CD4-positive, alpha-beta T cell treated with Interleukin-15 for 1 hour (primary cell): ENCODE measurements at regions not wholly inside any gene's neighbourhood (a gene's known extent, or its start where the extent isn't known, plus 50 kb on each side); places are given as distances from the start of the nearest gene placed in this dataset.

Source experiments
- DNase-seq: peaks from one replicate; pipeline ENCODE4 v3.0.0-alpha.2; 2020

DNA sequence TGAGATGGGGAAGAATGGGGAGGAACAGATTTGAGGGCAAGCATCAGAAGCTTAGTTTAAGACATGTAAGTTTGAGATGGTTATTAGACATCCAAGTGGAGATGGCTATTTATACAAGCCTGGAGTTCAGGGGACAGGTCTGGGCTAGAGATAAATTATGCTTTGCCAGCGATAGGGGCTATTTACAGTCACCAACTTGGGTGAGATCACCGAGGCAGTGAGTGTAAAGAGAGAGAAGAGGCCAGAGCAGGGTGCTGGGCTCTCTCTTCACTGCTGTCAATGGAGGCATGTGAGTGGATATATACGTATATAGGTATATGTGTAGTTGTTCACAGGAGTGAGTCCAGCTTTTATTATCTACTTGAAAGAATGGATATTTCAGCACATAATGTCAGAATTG lies 81.0 kb downstream of the QPCT start:
- no peak for DNase-seq

DNA sequence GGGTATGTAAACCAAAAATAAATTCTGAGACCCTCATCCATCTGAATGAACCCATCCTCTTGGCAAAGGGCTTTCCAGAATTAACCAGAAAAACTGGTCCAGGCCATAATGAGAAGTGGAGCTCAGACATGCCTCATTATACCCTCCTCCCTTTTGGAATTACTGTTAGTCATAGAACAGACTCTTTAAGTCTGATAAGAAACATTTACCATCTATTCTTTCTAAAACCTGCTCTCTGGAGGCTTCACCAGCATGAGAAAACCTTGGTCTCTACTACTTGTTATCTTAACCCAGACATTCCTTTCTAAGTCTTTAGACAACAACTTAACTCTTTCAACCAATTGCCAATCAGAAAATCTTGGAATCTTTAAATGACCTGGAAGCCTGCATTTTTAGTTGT lies 82.8 kb downstream of the QPCT start:
- no peak for DNase-seq

DNA sequence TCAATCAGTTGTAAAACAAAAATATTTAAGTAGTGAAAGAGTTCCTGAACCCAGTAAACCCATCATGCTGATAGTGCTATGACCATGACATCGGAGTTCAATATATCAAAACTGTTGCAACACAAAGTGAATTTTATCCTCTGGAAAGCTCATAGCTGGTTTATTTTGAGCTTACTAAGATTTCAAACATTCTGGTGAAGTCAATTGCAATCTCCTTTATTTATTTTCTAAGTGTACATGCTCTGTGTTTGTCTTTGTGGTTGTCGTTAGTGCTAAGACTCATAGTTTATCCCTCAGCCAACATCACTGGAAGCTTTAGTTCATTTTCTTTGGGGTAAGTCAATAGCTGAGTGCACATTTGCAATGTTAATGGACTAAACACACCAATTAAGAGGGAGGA lies 91.9 kb downstream of the QPCT start:
- DNase-seq: no peak

DNA sequence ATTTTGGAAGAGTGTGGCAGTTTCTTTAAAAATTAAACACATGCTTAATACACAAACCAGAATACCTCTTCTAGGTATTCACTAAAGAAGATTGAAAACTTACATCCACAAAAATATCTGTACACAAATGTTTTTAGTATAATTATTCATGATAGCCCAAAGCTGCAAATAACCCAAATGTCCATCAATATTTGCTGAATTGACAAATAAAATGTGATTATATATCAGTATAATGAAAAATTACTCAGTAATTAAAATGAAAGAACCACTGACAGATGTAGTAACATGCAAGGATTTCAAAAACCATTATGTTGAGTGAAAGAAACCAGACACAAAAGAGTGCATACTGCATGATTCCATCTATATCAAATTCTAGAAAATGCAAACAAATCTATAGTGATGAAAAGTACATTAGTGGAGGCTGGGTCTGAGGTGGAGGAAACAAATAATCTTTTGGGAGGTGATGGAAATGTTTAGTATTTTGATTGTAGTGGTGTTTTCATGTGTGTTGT lies 94.8 kb downstream of the QPCT start:
- DNase-seq: no peak

DNA sequence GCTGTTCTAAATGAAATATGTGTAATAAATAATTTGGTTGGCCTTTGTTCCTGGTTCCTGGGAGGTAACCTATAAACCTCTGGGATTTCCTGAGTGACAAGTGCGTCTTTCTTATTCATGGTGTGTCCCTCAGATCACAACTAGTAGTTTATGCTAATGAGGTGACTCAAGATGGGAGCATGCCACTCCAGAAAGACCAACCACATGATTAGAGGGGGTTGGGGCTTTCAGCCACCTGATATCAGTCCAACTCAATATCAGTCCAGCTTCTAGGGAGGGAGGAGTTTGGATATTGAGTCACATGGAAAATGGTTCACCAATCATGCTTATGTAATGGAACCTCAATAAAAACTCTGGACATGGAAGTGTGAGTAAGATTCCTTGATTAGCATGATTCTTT lies 96.6 kb downstream of the QPCT start:
- no peak for DNase-seq

DNA sequence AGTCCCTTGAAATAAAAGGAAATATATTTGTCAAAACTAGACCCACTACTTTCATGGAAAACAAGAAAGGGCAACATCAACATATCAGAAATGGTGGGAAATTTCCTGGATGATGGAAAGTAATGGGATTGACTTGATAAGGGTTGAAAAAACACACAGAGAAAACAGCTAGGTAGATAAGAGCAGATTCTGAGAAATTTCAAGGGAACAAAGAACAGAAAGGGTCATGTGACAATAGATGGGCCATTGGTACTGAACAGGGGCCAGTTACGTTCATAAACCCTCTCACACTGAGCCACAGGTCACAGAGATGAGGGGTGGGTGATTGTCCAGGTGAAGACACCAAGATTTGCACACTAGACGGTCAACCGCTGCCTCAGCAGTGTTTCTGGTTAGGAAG lies 98.7 kb downstream of the QPCT start:
- no peak for DNase-seq

DNA sequence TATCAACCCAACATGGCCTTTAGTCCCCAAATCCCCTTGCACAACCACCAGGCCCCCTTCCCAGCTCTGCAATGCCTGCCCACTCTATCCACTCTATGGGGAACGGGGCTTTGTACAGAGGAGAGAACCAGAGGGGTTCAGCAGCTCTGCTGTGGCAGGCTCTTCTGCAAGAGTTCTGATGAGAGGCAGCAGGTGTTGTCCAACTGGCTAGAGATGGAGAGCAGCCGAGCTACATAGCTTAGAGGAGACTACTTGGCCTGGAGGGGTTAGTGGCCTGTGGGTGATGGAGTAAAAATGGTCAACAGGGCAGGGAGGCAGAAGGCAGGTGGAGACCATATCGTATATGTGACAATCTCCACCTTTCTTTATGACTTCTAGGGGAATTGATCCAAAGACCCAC lies 103.0 kb downstream of the QPCT start:
- no peak for DNase-seq

DNA sequence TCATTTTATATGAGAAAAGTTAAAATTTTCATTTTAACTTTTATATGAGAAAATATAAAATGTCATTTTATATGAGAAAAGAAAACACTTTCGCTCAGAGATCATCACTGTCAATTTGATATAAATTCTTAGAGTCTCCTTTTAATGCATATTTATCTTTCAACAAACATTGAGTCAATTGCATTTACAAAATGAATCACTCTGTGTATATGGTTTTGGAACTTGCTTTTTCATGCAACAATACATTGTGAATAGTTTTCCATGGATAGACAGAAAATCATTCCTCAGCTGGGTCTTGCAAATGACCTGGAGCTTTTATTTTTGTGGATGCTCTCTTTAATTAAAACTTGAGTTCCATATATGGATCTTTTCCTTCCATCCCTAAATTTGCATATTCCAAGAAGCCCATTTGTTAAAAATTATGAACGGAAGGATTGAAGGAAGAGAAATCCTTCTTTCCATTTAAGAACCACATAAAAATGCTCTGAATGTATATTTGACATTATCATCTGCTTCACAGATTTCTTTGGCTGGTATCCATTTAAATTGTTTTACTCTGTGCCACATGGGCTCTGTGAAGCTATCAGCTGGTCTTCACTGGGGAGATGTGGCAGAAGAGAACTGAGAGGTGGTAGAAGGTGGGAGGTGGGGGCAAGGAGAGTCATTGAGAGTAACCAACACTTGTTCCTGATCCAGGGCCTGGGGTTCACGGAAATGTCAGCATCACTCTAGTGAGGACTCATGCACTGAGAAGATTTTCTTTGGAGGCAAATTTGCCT lies 104.1 kb downstream of the QPCT start:
- DNase-seq: no peak

DNA sequence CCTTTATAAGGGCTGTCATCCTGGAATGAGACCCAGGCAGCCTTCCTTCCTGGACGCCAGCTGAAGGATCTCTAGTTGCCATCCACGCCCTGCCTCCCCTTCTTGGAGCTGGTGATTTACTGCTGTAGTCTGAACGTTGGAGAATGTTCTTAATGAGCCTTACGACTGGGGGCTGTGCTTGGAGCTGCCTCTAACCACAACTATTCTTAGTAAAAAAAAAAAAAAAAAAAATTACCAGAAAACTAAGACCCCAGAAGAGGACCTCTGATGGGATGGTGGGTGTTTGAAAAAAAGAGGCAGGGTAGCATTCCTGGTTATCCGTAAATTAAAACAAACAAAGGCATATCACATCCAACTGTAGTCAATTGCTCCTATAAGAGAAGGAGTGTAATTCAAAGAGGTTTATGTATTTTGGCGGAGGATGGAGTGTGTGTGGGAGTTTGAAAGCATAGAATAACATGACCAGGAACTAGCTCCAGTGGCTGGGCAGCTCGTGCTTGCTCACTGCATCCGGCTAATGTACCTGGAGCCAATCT lies 105.4 kb downstream of the QPCT start:
- DNase-seq: no peak

DNA sequence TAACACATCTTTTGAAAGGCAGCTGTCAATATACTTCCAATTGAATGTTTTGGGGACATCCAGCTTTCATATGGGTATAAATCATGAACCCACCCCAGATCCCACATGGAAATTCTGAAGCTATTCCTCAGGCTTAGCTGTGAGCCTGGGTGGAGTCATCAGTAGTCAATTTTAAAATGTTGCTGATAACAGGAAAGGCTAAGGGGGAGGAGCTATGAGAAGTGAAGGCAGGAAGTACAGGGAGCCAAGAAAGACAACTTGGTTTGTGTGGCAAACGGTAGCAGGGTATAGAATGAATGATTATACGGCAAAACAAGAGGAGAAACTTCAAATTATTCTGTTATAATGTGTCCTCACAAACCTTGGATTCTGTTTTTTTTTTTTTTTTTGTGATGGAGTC lies 108.6 kb downstream of the QPCT start:
- DNase-seq: no peak

DNA sequence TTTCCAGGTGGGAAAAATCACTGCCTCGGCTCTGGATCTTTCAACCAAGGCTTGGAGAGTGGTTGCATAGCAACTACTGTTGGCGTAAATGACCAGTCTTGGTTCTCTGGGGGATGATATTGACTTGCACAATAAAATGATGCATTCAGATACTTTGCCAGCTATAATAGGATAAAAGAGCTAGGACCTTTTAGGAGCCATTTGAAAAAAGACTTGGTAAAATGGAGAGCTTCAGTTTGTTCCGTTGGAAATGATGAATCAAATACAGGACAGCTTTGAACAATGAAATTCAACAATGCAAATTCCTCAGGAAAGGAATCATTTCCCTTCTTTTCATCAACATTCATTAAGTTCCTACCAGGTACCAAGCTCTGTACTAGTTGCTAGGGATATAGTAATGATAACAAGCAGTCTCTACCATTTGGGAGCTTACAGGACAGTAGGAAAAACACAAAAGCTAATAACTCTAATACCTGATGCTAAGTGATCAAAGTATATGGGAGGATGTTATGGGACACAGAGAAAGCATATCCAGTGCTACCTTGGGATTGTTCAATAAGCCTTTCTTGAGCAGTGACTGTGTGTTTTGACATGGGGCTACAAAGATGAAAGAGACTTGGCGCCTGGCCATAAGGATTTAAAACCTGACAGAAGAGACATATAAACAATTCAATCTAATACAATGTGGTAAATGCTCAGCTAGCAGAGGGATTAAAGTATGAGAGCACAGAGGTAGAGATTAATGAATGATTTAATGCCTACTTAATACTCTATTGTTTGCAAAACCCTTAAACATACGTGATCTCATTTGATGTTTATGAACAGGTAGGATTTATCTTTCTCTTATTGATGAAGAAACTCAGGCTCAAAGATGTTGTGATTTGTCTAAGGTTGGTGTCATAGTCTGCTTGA lies 110.7 kb downstream of the QPCT start:
- no peak for DNase-seq

DNA sequence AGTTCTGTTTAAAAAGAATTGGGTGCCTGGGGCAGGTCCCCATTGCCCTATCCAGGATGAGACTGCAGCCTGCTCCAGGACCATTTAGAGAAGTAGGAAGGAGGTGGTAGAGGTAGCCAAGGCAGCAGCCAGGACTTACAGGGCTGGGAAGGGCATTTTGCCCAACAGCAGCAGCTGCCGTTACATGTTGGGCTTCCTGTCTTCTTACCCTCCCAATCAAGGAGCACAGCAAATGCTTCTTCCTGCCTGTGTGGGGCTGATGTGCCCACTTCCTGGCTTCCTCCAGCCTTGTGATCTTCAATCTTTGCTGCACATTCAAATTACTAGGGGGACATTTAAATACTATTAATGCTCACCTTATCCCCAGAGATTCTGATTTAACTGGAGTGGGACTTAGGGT lies 112.0 kb downstream of the QPCT start:
- DNase-seq: no peak

DNA sequence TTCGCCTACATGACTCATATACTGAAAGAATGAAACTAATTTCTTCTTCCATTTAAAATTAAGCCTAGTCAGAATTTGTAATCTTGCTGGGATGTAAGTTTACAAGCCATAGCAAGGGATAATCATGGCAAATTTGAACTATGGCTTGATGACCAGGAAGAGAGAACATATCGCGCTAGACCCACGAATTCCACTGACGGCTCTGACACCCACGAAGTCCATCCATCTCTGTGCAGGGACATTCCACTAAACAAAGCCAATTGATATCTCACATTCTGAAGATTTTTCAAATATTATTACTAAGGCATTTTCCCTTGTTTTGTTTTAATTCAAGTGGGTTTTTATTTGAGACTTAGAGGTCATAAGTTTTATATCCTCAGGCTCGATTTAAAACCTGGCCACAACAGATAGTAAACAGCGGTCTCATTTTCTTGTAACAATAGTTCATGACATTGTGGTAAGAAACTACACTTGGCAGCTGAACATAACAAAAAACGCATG lies 113.0 kb downstream of the QPCT start:
- DNase-seq: no peak

DNA sequence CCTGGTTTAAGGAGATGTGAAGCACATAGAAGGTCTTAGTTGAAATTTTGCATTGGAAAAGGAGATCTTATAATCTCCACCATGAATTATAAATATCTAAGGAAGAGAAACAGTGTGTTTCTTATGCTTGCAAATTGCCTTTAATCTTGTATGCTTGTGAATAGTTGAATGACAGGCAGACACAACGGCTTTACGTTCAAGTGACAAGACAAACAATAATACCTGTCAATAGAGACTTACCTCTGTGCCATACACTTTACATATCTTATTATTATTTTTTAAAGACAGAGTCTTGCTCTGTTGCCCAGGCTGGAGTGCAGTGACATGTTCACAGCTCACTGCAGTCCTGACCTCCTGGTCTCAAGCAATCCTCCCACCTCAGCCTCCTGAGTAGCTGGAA lies 113.7 kb downstream of the QPCT start:
- no peak for DNase-seq

DNA sequence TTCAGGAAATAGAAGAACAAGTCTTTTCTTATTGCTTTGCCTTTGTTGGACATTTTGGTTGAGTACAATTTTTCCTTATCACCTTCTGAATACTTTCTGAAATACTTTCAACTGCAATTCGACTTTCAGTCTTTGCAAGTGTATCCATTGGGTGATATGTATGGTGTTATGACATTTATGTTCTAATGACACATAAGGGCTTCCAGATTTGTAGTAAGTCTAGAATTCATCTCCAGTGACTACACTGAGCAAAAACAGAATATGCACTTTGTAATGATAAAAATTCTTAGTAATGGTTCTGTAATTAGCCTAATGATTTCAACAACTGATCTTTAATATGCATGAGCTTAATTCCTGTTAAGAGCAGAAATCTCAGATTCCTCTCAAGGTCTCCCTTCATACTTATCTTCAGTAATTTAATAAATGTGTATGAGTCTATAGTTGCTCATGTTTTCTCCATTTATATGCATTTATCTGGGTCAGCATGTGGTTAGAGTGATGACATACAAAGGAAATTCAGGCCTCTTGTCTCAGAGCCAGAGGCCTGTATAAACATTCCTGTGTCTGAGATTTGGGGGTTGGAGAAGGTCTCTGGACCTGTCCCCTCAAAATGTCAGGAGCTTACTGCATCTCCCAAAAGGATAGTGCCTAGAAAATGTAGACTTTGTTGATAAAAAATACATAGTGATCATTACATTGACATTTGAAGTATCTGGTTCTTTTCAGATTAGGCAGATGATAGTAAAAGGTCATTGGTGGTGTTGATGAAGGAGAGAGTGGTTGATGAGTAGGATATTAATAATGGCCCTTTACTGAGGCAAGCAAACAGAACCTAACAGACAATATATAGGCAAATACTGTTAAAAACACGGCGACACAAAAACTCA lies 114.9 kb downstream of the QPCT start:
- no peak for DNase-seq

DNA sequence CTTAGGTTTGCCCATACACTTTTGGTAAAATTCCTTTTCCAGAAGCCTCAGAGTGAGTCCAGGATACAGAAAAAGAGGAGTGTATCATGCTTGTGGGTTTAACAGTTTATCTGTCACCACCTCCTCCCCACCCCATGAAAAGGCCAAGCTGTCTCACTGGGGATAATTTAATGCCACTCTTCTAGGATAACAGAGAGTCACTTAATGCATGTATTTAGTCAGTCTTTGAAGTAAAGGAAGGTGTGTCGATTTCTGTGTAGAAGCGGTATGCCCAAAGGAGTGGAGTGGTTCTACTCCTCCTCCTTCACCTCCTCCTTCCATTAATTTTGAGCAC lies 116.4 kb downstream of the QPCT start:
- no peak for DNase-seq

DNA sequence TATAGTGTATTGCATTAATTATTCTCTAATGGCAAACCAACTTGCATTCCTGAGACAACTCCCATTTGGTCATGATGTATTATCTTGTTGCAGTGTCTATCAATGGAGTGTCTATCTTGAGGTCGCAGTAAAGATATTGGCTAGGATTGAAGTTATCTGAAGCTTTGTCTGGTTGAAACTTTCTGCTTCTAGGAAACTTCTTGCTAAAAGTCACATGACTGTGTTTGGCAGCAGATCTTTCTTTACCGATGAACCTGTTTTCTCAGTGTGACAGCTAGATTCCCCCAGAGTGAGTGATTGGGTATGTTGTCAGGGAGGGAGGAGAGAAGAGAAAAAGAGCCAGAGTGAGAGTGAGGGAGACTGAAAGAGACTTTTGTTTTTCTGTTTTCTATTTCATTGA lies 119.6 kb downstream of the QPCT start:
- no peak for DNase-seq

DNA sequence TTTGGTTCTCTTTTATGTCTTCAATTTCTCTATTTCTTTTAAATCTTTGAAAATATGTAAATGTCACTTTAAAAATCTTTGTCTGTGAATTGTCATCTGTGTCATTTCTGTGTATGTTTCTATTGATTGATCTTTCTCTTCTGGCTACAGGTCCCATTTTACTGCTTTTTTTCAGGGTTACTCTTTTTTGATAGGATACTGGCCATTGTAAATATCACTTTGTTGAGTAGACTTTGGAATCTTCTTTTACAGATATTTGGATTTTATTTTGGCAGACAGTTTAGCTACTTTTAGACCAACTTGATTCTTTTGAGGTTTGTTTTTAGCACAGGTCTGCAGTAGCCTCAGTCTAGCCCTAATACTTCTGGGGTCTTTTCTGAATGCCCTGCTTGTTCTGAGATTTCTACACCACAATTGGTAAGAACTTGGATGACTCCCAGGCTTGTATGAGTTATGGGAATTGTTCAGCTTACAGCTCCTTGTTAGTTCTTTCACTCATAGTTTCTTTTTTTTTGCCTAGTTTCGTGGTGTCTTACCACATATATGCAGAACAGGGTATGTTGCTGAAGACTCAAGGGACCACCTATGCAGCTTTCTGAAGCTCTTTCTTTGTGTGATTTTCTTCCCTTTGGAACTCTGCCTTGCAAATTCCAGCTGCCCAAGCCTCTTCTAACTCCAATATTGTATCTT lies 122.2 kb downstream of the QPCT start:
- DNase-seq: no peak

DNA sequence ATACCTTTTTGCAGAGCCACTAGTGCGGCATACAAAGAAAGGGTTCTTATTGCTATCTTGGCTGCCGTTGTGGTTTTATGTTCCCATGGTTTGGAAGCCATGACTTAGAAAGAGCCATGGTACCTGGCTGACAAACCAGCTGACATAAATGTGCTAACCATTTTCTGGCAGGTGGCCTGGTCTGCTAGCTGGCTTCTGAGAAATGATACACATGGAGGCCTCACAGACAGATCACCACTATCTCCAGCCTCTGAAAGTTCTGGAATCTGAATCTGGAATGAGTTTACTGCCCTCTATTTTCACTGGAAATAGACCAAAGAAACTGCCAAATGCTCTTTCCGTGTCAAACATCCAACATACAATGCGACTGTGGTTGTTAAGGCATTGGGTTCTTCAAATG lies 123.7 kb downstream of the QPCT start:
- no peak for DNase-seq

DNA sequence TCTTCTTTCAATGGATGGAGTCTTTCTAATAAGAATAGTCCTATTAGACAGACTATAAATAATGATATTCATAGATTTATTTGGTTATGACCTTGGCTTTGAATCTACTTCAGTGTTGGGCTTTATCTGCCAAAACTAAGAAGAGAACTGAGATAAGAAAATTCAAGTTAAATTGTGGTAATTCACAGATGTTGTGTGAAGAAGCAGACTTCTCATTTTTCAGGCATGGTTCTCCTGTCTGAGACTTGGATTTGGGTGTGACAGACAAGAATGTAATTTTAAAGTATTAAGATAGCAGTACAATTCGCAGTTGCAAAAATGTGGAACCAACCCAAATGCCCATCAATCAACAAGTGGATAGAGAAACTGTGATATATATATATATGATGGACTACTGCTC lies 124.7 kb downstream of the QPCT start:
- no peak for DNase-seq

DNA sequence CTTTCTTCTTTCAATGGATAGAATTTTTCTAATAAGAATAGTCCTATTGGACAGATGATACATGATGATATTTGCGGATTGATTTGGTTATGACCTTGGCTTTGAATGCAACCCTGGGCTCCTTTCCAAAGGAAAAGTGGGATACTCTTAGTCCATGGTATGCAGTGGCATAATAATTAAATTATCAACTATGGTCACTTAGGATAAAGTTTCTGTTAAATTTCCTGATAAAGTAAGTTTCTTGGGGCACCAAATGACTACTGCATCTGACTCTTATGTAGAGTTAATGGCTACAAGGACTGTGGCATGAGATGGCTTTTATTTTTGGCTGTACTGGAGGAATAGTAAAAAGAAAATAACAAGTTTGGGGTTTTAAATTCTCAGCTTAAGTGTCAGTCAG lies 126.7 kb downstream of the QPCT start:
- DNase-seq: no peak

DNA sequence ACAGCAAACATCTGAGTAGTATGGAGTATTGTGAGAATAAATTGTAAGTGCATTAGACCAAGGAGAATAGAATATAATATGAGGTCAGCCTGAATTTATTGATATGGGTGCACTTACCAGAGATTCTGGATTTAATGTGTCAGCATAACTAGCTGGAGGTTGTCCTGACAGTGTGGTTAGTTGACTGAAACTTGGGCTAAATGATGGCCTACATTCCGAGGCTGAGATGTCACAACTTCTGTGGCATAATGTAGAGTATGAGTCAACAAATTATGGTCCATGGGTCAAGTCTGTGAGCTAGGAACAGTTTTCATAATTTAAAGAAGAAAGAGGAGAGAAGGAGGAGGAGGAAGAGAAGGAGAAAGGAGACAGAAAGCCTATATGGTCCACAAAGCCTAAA lies 127.6 kb downstream of the QPCT start:
- no peak for DNase-seq
